NB4 (cell line): ENCODE measurements at regions not wholly inside any gene's neighbourhood (a gene's known extent, or its start where the extent isn't known, plus 50 kb on each side); places are given as distances from the start of the nearest gene placed in this dataset.

Experiments used
- POLR2A ChIP-seq: IDR thresholded peaks from 2 replicates; pipeline ENCODE4 v1.6.1; 2011; ENCODE audit warnings: mild to moderate bottlenecking; ENCODE audit not compliant: insufficient read length; ENCODE audit errors: extremely low read depth
- TF ChIP-seq, protein P1 (sequence below): IDR thresholded peaks from one replicate; pipeline ENCODE4 v1.5.1; 2012; ENCODE audit warnings: low read depth, low read length
- TF ChIP-seq, protein P2 (sequence below): IDR thresholded peaks from 2 replicates; pipeline ENCODE4 v1.6.1; 2011; ENCODE audit warnings: low read depth, low read length

DNA sequence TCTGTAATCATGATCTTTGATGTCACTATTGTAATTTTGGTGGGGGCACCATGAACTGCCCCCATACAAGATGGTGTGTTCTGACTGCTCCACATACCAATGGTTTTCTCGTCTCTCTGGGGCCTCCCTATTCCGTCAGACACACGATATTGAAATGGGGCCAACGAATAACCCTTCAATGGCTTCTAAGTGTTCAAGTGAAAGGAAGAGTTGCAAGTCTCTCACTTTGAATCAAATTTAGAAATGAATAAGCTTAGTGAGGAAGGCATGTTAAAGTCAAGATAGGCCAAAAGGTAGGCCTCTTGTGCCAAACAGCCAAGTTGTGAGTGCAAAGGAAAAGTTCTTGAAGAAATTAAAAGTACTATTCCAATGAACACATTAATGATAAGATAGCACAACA, 205.4 kb downstream of the SPRY1 start:
- TF ChIP-seq, protein P1, sequence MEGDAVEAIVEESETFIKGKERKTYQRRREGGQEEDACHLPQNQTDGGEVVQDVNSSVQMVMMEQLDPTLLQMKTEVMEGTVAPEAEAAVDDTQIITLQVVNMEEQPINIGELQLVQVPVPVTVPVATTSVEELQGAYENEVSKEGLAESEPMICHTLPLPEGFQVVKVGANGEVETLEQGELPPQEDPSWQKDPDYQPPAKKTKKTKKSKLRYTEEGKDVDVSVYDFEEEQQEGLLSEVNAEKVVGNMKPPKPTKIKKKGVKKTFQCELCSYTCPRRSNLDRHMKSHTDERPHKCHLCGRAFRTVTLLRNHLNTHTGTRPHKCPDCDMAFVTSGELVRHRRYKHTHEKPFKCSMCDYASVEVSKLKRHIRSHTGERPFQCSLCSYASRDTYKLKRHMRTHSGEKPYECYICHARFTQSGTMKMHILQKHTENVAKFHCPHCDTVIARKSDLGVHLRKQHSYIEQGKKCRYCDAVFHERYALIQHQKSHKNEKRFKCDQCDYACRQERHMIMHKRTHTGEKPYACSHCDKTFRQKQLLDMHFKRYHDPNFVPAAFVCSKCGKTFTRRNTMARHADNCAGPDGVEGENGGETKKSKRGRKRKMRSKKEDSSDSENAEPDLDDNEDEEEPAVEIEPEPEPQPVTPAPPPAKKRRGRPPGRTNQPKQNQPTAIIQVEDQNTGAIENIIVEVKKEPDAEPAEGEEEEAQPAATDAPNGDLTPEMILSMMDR: no peak
- no peak for TF ChIP-seq POLR2A
- TF ChIP-seq, protein P2, sequence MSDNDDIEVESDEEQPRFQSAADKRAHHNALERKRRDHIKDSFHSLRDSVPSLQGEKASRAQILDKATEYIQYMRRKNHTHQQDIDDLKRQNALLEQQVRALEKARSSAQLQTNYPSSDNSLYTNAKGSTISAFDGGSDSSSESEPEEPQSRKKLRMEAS: no peak
